ENCODE measurements at regions not wholly inside any gene's neighbourhood (a gene's known extent, or its start where the extent isn't known, plus 50 kb on each side); places are given as distances from the start of the nearest gene placed in this dataset.

DNA sequence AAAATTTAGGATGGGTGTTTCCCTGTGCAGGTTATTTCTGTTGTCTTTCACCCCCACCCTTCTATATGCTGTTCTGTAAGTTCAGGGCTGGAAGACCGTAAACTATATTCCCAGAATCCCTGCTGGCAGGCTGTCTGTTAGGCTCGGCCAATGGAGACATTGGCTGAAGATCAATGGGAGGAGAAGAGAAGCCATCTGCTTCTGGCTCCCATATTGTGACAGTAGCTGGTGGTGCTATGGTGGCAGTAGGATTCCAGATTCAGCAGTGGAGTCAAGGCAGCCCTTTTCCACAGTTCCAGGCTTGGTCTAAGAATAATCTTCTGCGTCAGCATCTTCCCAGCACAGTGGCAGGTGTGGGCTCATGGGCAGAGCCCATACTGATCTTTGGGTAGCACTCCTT lies 226.6 kb downstream of the ABHD5 start (continued):
- TF ChIP-seq, protein P1, sequence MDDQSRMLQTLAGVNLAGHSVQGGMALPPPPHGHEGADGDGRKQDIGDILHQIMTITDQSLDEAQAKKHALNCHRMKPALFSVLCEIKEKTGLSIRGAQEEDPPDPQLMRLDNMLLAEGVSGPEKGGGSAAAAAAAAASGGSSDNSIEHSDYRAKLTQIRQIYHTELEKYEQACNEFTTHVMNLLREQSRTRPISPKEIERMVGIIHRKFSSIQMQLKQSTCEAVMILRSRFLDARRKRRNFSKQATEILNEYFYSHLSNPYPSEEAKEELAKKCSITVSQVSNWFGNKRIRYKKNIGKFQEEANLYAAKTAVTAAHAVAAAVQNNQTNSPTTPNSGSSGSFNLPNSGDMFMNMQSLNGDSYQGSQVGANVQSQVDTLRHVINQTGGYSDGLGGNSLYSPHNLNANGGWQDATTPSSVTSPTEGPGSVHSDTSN (IDR thresholded peaks at IDR 0.05; ENCODE audit: insufficient replicate concordance, low read depth, low read length): no peak
- no peak for TF ChIP-seq IKZF1 (conservative IDR thresholded peaks at IDR 0.05)
- no peak for TF ChIP-seq NRF1 (conservative IDR thresholded peaks at IDR 0.05; ENCODE audit: low read depth, low read length)
- TF ChIP-seq EED (IDR thresholded peaks at IDR 0.05; ENCODE audit: low read depth): no peak
- no peak for TF ChIP-seq KDM1A (IDR thresholded peaks at IDR 0.05; ENCODE audit: borderline replicate concordance)
- TF ChIP-seq SUPT20H (IDR thresholded peaks at IDR 0.05; ENCODE audit: borderline replicate concordance, control insufficient read depth, low read depth, low read length): no peak
- TF ChIP-seq NR2C1 (IDR thresholded peaks at IDR 0.05): no peak
- no peak for TF ChIP-seq SMARCA5 (IDR thresholded peaks at IDR 0.05)
- no peak for TF ChIP-seq SPI1 (IDR thresholded peaks at IDR 0.05; ENCODE audit: borderline replicate concordance, insufficient read depth, low read depth, low read length)
- TF ChIP-seq STAT1 (conservative IDR thresholded peaks at IDR 0.05): no peak
- TF ChIP-seq ZBTB33 (IDR thresholded peaks at IDR 0.05): no peak
- no peak for TF ChIP-seq FOS (IDR thresholded peaks at IDR 0.05; ENCODE audit: borderline replicate concordance, extremely low read depth, insufficient read length)
- TF ChIP-seq SMAD1 (IDR thresholded peaks at IDR 0.05; ENCODE audit: low read depth, partially characterized antibody): no peak
